ENCODE measurements at regions not wholly inside any gene's neighbourhood (a gene's known extent, or its start where the extent isn't known, plus 50 kb on each side); places are given as distances from the start of the nearest gene placed in this dataset.

- no peak overlapping the region for H3K27ac Mint-ChIP-seq
- no peak overlapping the region for H3K4me3 Mint-ChIP-seq
- peaks cover 3% of the 10 kb centered on the region for H3K27me3 Mint-ChIP-seq
- H3K36me3 Mint-ChIP-seq: no peaks in the 10 kb centered on the region
- H3K4me1 Mint-ChIP-seq: no peaks in the 10 kb centered on the region
- no peaks in the 10 kb centered on the region for H3K9me3 Mint-ChIP-seq
These were observed 74.3 kb downstream of the ANKRD7 start for GRCh38 chr7:118298771-118299170.

DNA sequence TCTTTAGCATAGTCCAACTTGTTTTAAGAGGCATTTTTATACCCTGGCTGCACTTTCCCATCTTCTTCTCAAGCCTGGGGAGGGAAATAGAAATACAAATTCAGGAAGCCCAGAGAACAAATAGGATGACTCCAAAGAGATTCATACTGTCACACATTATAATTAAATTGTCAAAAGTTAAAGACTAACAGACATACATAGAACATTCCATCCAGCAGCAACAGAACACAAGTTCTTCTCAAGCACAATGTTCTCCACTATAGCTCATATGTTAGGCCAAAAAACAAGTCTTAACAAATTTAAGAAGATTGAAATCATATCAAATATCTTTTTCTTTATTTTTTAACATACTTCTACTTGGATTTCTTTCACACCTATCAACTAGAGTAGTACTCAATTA is 75.7 kb downstream of the ANKRD7 start:
- H3K9me3 Mint-ChIP-seq: no peaks in the 10 kb centered on the region
- no peaks in the 10 kb centered on the region for H3K4me1 Mint-ChIP-seq
- no peak overlapping the region for H3K4me3 Mint-ChIP-seq
- H3K36me3 Mint-ChIP-seq: no peaks in the 10 kb centered on the region
- H3K27ac Mint-ChIP-seq: no peak overlapping the region
- peaks cover 2% of the 10 kb centered on the region for H3K27me3 Mint-ChIP-seq

- Mint-ChIP-seq H3K27me3 (peaks cover 3% of the 10 kb centered on the region), H3K4me1 (no peaks in the 10 kb centered on the region), H3K4me3 (no peak overlapping the region), H3K9me3 (peaks cover 2 to 3% (median 2%) of the 10 kb centered on the region in 3 donors), H3K27ac (no peak overlapping the region), H3K36me3 (no peaks in the 10 kb centered on the region)
These were observed 79.6 kb downstream of the ANKRD7 start for GRCh38 chr7:118304100-118304499.

DNA sequence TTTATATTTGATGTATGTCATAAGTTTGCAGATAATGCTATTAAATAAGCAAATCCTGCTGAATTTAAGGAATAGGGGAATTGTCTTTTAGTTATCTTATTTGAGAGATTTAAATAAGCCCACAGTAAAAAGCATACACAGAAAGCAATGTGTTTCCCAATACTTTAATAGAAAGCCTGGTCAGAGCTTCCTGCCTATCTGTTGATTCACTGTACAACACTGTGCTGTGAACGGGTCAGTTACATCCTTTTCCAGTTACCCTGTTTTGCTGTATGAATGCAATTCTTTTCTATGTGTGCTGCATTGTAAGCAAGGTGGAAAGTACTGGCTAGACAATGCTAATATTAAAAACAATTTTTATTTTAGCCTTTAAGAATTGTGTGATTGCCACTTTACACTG is 81.2 kb downstream of the ANKRD7 start:
- Mint-ChIP-seq H3K36me3 (no peaks in the 10 kb centered on the region), H3K27me3 (peaks cover 3% of the 10 kb centered on the region), H3K27ac (no peak overlapping the region), H3K4me1 (no peaks in the 10 kb centered on the region), H3K9me3 (peaks cover 3 to 12% (median 4%) of the 10 kb centered on the region in 3 donors), H3K4me3 (no peak overlapping the region)

DNA sequence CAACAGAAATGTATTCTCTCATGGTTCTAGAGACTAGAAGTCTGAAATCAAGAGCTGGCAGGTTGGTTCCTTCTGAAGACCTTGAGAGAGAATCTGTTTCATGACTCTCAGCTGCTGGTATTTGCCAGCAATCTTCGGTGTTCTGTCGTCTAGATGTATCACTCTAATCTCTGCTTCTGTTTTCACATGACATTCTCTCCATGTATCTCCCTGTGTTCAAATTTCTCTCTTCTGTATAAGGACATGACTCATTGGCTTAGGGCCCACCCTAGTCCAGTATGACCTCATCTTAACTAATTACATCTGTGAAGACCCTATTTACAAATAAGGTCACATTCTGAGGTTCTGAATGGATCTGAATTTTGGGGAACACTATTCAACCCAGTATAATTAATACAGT is 82.3 kb downstream of the ANKRD7 start:
- no peaks in the 10 kb centered on the region for H3K36me3 Mint-ChIP-seq
- H3K9me3 Mint-ChIP-seq: peaks cover 3 to 14% (median 4%) of the 10 kb centered on the region in 3 donors
- H3K4me3 Mint-ChIP-seq: no peak overlapping the region
- H3K27me3 Mint-ChIP-seq: peaks cover 3% of the 10 kb centered on the region
- H3K4me1 Mint-ChIP-seq: no peaks in the 10 kb centered on the region
- no peak overlapping the region for H3K27ac Mint-ChIP-seq

GRCh38 chr7:118311121-118311836 is 86.8 kb downstream of the ANKRD7 start:
- Mint-ChIP-seq H3K36me3 (no peaks in the 10 kb centered on the region), H3K4me3 (no peak overlapping the region), H3K27me3 (peaks cover 3% of the 10 kb centered on the region), H3K9me3 (peaks cover 6 to 14% (median 8%) of the 10 kb centered on the region in 3 donors), H3K4me1 (no peaks in the 10 kb centered on the region), H3K27ac (no peak overlapping the region)

DNA sequence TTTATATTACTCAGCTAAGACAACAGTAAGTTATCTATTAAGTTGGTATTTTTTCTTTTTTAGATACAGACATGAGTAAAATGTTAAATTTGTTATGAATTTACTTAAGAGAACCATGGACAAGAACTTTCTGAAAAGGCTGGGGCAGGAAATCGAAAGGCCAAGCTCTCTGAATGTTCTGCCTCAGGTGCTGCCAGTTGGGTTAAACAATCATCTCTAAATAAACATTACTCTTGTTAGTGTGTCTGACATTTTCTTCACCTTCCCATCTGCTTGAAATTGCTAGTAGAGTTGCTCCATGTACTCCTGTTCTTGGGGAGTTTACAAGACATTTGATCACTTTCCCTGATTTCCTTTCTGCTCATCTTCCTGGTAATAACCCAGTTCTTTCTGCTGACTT is 87.5 kb downstream of the ANKRD7 start:
- H3K4me1 Mint-ChIP-seq: no peaks in the 10 kb centered on the region
- no peak overlapping the region for H3K27ac Mint-ChIP-seq
- H3K4me3 Mint-ChIP-seq: no peak overlapping the region
- H3K36me3 Mint-ChIP-seq: no peaks in the 10 kb centered on the region
- H3K27me3 Mint-ChIP-seq: peaks cover 3% of the 10 kb centered on the region
- H3K9me3 Mint-ChIP-seq: peaks cover 6 to 17% (median 10%) of the 10 kb centered on the region in 3 donors

- peaks cover 6 to 17% (median 8%) of the 10 kb centered on the region in 3 donors for H3K9me3 Mint-ChIP-seq
- no peaks in the 10 kb centered on the region for H3K4me1 Mint-ChIP-seq
- no peaks in the 10 kb centered on the region for H3K36me3 Mint-ChIP-seq
- no peak overlapping the region for H3K27ac Mint-ChIP-seq
- H3K4me3 Mint-ChIP-seq: no peak overlapping the region
- no peaks in the 10 kb centered on the region for H3K27me3 Mint-ChIP-seq
These were observed 88.5 kb downstream of the ANKRD7 start for GRCh38 chr7:118312966-118313365.

DNA sequence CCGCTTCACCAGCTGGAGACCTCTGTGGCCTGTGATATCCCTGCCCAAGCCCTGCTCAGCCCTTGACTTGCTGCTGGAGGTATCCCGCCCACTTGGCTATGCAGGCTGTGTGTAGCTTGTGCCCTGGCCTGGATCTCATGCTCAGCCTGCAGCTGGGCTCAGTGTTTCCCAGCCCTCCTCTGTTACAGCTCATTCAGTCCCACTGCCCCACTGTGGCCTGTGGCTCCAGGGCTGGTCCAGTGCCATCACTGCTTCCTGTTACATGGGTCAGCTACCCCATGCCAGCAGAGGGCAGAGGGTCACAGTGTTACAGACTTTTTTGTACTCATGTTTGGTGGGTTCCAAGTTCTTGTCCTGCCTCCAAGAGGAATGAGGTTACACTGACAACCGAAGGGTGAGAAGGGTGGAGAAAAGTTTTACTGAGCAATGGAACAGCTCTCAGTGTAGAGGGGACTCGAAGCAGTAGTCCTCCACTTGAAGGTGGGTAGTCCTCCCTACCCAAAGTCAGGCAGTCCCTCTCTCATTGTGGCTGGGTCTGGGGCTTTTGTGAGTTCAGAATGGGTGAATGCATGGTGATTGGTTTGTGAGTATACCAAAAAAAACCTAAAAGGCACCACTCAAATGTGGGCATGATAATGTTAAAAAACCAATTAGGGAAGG is 100.4 kb downstream of the ANKRD7 start:
- Mint-ChIP-seq H3K4me1 (no peaks in the 10 kb centered on the region), H3K36me3 (no peaks in the 10 kb centered on the region), H3K27ac (no peak overlapping the region), H3K27me3 (no peaks in the 10 kb centered on the region), H3K4me3 (no peak overlapping the region), H3K9me3 (peaks cover 0 to 2% (median 0%) of the 10 kb centered on the region in 3 donors)

- peaks cover 3% of the 10 kb centered on the region for H3K27me3 Mint-ChIP-seq
- no peaks in the 10 kb centered on the region for H3K36me3 Mint-ChIP-seq
- H3K4me1 Mint-ChIP-seq: no peaks in the 10 kb centered on the region
- no peak overlapping the region for H3K27ac Mint-ChIP-seq
- peaks cover 0 to 2% (median 0%) of the 10 kb centered on the region in 3 donors for H3K9me3 Mint-ChIP-seq
- H3K4me3 Mint-ChIP-seq: no peak overlapping the region
These were observed 100.9 kb downstream of the ANKRD7 start for GRCh38 chr7:118325450-118325808.

DNA sequence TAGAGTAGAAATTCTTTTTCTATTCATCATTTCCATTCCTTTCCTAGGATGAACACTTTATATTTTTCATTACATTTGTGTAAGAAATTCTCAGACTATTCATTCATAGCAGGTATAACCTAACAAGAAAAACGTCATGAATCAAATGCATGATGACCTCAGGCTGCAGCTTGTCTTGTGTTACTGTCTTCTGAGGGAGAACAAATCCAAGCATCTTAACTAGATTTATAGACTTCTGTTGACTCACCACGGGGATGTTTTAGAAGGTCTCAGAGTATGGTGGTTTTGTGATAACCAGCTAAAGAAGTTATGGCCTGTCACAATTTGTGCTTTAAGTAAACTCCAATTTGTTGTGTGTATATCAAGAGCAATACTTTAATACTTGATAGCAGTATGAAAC is 102.7 kb downstream of the ANKRD7 start:
- Mint-ChIP-seq H3K27me3 (peaks cover 3% of the 10 kb centered on the region), H3K4me1 (no peaks in the 10 kb centered on the region), H3K9me3 (no peaks in the 10 kb centered on the region), H3K27ac (no peak overlapping the region), H3K4me3 (no peak overlapping the region), H3K36me3 (no peaks in the 10 kb centered on the region)

DNA sequence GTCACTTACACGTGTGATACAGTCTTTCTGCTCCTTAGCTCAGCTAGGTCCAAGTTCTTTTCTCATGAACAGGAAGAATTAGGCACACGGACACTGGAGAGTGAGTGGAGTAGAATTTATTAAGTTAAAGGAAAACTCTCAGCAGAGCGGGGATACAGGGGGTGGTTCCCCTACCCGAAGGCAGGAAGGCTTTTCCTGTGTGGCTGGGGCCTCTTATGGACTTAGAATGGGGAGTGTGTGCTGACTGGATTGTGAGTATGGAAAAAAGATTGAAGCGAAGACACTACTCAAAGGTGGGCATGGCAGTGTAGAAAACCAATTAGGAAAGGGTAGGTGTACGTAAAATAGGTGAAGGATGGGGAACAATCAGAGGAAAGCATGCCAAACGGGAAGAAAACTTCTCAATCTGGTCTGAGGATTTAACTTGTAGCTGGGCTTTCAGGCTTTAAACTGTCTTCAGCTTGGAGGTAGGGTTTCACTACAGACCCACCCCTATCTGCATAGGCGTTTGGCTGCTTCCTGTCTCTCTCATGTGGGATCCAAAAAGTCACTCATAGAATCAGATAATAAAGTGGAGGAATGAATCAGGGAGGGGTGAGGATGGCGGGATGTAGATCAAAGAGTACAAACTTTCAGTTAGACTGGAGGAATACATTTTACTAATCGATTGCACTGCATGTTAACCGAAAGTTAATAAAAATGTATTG is 104.2 kb downstream of the ANKRD7 start:
- Mint-ChIP-seq H3K27me3 (peaks cover 3% of the 10 kb centered on the region), H3K36me3 (no peaks in the 10 kb centered on the region), H3K9me3 (no peaks in the 10 kb centered on the region), H3K27ac (no peak overlapping the region), H3K4me1 (no peaks in the 10 kb centered on the region), H3K4me3 (peak overlapping the region in 1 of 4 donors; percentile 10)

DNA sequence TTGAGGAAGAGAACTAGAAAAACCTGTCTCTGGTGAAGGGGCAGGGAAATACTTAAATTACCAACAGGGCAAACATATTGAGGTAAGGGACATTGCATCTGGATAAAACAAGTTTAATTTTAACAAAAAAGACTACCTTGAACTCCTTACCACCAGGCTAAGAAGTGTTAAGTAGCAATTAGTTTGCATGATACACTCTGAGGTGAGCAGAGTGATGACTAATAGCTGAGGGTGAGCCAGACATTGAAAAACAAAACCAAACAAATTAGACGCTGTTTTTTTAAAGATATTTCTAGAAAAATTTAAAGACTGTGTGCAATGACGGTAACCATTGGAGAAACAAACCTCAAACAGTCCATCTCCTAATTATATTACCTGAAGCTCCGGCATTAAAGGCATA is 105.9 kb downstream of the ANKRD7 start:
- Mint-ChIP-seq H3K9me3 (no peaks in the 10 kb centered on the region), H3K4me3 (no peak overlapping the region), H3K27me3 (peaks cover 3% of the 10 kb centered on the region), H3K27ac (no peak overlapping the region), H3K4me1 (no peaks in the 10 kb centered on the region), H3K36me3 (no peaks in the 10 kb centered on the region)

- H3K27ac Mint-ChIP-seq: no peak overlapping the region
- no peaks in the 10 kb centered on the region for H3K9me3 Mint-ChIP-seq
- H3K4me1 Mint-ChIP-seq: peaks cover 0 to 5% (median 0%) of the 10 kb centered on the region in 3 donors
- no peak overlapping the region for H3K4me3 Mint-ChIP-seq
- no peaks in the 10 kb centered on the region for H3K36me3 Mint-ChIP-seq
- peaks cover 5% of the 10 kb centered on the region for H3K27me3 Mint-ChIP-seq
These were observed 122.2 kb downstream of the ANKRD7 start for GRCh38 chr7:118346748-118347147.

DNA sequence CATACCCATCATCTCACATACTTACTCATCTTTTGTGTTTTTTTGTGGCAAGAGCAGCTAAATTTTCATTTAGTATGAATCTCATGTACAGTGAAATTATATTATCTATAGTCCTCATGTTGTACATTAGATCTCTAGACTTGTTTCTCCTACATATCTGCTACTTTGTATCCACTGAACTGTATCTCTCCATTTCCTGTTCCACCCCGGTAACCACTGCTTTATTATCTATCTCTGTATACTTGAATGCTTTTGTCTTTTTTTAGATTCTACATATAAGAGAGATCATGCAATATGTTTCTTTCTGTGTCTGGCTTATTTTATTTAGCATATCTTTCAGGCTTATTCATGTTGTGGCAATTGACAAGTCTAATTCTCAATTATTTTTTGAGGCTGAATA is 125.1 kb downstream of the ANKRD7 start:
- peaks cover 0 to under 1% (median 0%) of the 10 kb centered on the region in 3 donors for H3K9me3 Mint-ChIP-seq
- no peak overlapping the region for H3K27ac Mint-ChIP-seq
- peaks cover 0 to 5% (median 0%) of the 10 kb centered on the region in 3 donors for H3K4me1 Mint-ChIP-seq
- no peaks in the 10 kb centered on the region for H3K36me3 Mint-ChIP-seq
- no peak overlapping the region for H3K4me3 Mint-ChIP-seq
- peaks cover 5% of the 10 kb centered on the region for H3K27me3 Mint-ChIP-seq

All from IgD-negative memory B cell (primary cell).